KG1 (cell line): ENCODE measurements at regions not wholly inside any gene's neighbourhood (a gene's known extent, or its start where the extent isn't known, plus 50 kb on each side); places are given as distances from the start of the nearest gene placed in this dataset.
"Not testable (repeated sequence)": the region's sequence is repeated elsewhere in the genome, so short reads cannot be mapped to it uniquely, and the experiment has no call there.

ENCODE experiments used
- DNase-seq: peaks from one replicate; lab custom pipeline; 2025; lab: John Stamatoyannopoulos, UW

GRCh38 chr6:9830808-9831207, 584.1 kb downstream of the TFAP2A start:
- no peak for DNase-seq

- no peak for DNase-seq
Observed at GRCh38 chr6:9825526-9825925, 589.3 kb downstream of the TFAP2A start.

GRCh38 chr6:9810727-9811126, 604.1 kb downstream of the TFAP2A start:
- not testable (repeated sequence) for DNase-seq

- no peak for DNase-seq
Observed at GRCh38 chr6:9810286-9810685, 604.6 kb downstream of the TFAP2A start.

GRCh38 chr6:9806195-9806594, 608.7 kb downstream of the TFAP2A start:
- no peak for DNase-seq

- DNase-seq: no peak
Observed at GRCh38 chr6:9801249-9801754, 613.6 kb downstream of the TFAP2A start.

- DNase-seq: no peak
Observed at GRCh38 chr6:9799582-9799981, 615.3 kb downstream of the TFAP2A start.

GRCh38 chr6:9796827-9797226, 618.0 kb downstream of the TFAP2A start:
- DNase-seq: no peak

- DNase-seq: no peak
Observed at GRCh38 chr6:9795880-9796279, 619.0 kb downstream of the TFAP2A start.

GRCh38 chr6:9789201-9789600, 625.7 kb downstream of the TFAP2A start:
- no peak for DNase-seq

GRCh38 chr6:9784786-9785185, 630.1 kb downstream of the TFAP2A start:
- DNase-seq: no peak

GRCh38 chr6:9783567-9783966, 631.3 kb downstream of the TFAP2A start:
- no peak for DNase-seq

GRCh38 chr6:9766240-9766915, 648.5 kb downstream of the TFAP2A start:
- no peak for DNase-seq

GRCh38 chr6:9761220-9761619, 653.7 kb downstream of the TFAP2A start:
- DNase-seq: no peak

- DNase-seq: no peak
Observed at GRCh38 chr6:9754515-9754914, 660.4 kb downstream of the TFAP2A start.

- DNase-seq: no peak
Observed at GRCh38 chr6:9745966-9746365, 668.9 kb downstream of the TFAP2A start.

GRCh38 chr6:9745476-9745875, 669.4 kb downstream of the TFAP2A start:
- DNase-seq: no peak

- DNase-seq: no peak
Observed at GRCh38 chr6:9744119-9744518, 670.8 kb downstream of the TFAP2A start.

GRCh38 chr6:9732056-9732455, 682.8 kb downstream of the TFAP2A start:
- no peak for DNase-seq

GRCh38 chr6:9725776-9726175, 689.1 kb downstream of the TFAP2A start:
- DNase-seq: peak; percentile 9

GRCh38 chr6:9717568-9717967, 697.3 kb downstream of the TFAP2A start:
- DNase-seq: no peak

GRCh38 chr6:9711365-9711764, 703.5 kb downstream of the TFAP2A start:
- DNase-seq: no peak

GRCh38 chr6:9710574-9710973, 704.3 kb downstream of the TFAP2A start:
- no peak for DNase-seq

- no peak for DNase-seq
Observed at GRCh38 chr6:9708600-9708999, 706.3 kb downstream of the TFAP2A start.
